Thoracic aorta (tissue), 2 donors: ENCODE measurements at regions not wholly inside any gene's neighbourhood (a gene's known extent, or its start where the extent isn't known, plus 50 kb on each side); places are given as distances from the start of the nearest gene placed in this dataset.

Experiments
- ATAC-seq: fragments of 150-250 bp; one replicate; pipeline ENCODE4 v1.8.0; 2017; ENCODE audit warnings: low read depth; ENCODE audit not compliant: insufficient number of reproducible peaks, low FRiP score
- DNase-seq: peaks from one replicate; pipeline ENCODE4 v3.0.0-alpha.2; 2020; ENCODE audit warnings: low spot score
- H3K27ac ChIP-seq, 2 donors: fragments of 200-600 bp; sonication (generic); 1 replicate in 1 of 2; 2 replicates in 1 of 2; pipeline ENCODE4 v1.5.1; 2016; ENCODE audit warnings: mild to moderate bottlenecking in 2 of 2, moderate library complexity in 2 of 2
- H3K27me3 ChIP-seq: fragments of 200-600 bp; sonication (generic); replicated peaks from 2 replicates; pipeline ENCODE4 v1.6.0; 2016; ENCODE audit warnings: mild to moderate bottlenecking; ENCODE audit not compliant: insufficient read depth
- H3K36me3 ChIP-seq: fragments of 200-600 bp; sonication (generic); one replicate; pipeline ENCODE4 v1.5.1; 2016
- H3K4me1 ChIP-seq, 2 donors: fragments of 200-600 bp; sonication (generic); 1 replicate in 1 of 2; 2 replicates in 1 of 2; pipeline versions ENCODE4 v1.5.1 to v1.6.0; 2016; ENCODE audit warnings: low read depth in 2 of 2, mild to moderate bottlenecking in 1 of 2; ENCODE audit not compliant: control insufficient read depth in 1 of 2
- H3K4me3 ChIP-seq: fragments of 200-600 bp; sonication (generic); 2 replicates; pipeline ENCODE4 v1.5.1; 2016; ENCODE audit warnings: mild to moderate bottlenecking
- H3K9me3 ChIP-seq: fragments of 200-600 bp; sonication (generic); 2 replicates; pipeline ENCODE4 v1.5.1; 2016
- CTCF ChIP-seq: fragments of 200-600 bp; sonication (generic); IDR thresholded peaks from one replicate; pipeline ENCODE4 v1.5.1; 2019; ENCODE audit warnings: antibody characterized with exemption

- Histone ChIP-seq H3K4me1 (no peaks in the 10 kb centered on the region), H3K27ac (no peak overlapping the region), H3K27me3 (no peaks in the 10 kb centered on the region), H3K36me3 (no peaks in the 10 kb centered on the region), H3K9me3 (no peaks in the 10 kb centered on the region), H3K4me3 (no peak overlapping the region)
- ATAC-seq (no peak), DNase-seq (no peak)
- TF ChIP-seq CTCF, result no peak
Measured at GRCh38 chr6:8269094-8269493, 166.3 kb downstream of the SLC35B3 start.

- ATAC-seq, result no peak
- H3K9me3 ChIP-seq, result no peaks in the 10 kb centered on the region
- no peak for DNase-seq
- H3K4me1 ChIP-seq, result no peaks in the 10 kb centered on the region
- H3K36me3 ChIP-seq, result no peaks in the 10 kb centered on the region
- TF ChIP-seq CTCF, result no peak
- H3K4me3 ChIP-seq, result no peak overlapping the region
- no peak overlapping the region for H3K27ac ChIP-seq
- H3K27me3 ChIP-seq, result no peaks in the 10 kb centered on the region
Measured at GRCh38 chr6:8268606-8269005, 166.3 kb upstream of the EEF1E1 start.

- no peaks in the 10 kb centered on the region for H3K9me3 ChIP-seq
- no peaks in the 10 kb centered on the region for H3K4me1 ChIP-seq
- H3K27ac ChIP-seq, result no peak overlapping the region
- H3K4me3 ChIP-seq, result no peak overlapping the region
- TF ChIP-seq CTCF, result no peak
- H3K36me3 ChIP-seq, result no peaks in the 10 kb centered on the region
- ATAC-seq (no peak), DNase-seq (no peak)
- no peaks in the 10 kb centered on the region for H3K27me3 ChIP-seq
Measured at GRCh38 chr6:8268156-8268555, 165.8 kb upstream of the EEF1E1 start.

GRCh38 chr6:8260610-8261009 lies 158.3 kb upstream of the EEF1E1 start:
- Histone ChIP-seq H3K4me3 (no peak overlapping the region), H3K36me3 (no peaks in the 10 kb centered on the region), H3K27me3 (no peaks in the 10 kb centered on the region), H3K27ac (no peak overlapping the region), H3K9me3 (no peaks in the 10 kb centered on the region), H3K4me1 (no peaks in the 10 kb centered on the region)
- no peak for TF ChIP-seq CTCF
- ATAC-seq, result no peak
- no peak for DNase-seq

- no peaks in the 10 kb centered on the region for H3K36me3 ChIP-seq
- no peak for TF ChIP-seq CTCF
- H3K4me1 ChIP-seq, result no peaks in the 10 kb centered on the region
- DNase-seq (no peak), ATAC-seq (no peak)
- no peak overlapping the region for H3K27ac ChIP-seq
- H3K9me3 ChIP-seq, result no peaks in the 10 kb centered on the region
- H3K4me3 ChIP-seq, result no peak overlapping the region
- no peaks in the 10 kb centered on the region for H3K27me3 ChIP-seq
Measured at GRCh38 chr6:8246403-8246802, 144.1 kb upstream of the EEF1E1 start.
